NCI-H526 treated with DMSO at 0.1 percent for 48 hours (cell line): ENCODE measurements at regions not wholly inside any gene's neighbourhood (a gene's known extent, or its start where the extent isn't known, plus 50 kb on each side); places are given as distances from the start of the nearest gene placed in this dataset.
"Not testable (repeated sequence)": the region's sequence is repeated elsewhere in the genome, so short reads cannot be mapped to it uniquely, and the experiment has no call there.

Experiments
- DNase-seq: peaks from one replicate; lab custom pipeline; 2025; lab: John Stamatoyannopoulos, UW

DNA sequence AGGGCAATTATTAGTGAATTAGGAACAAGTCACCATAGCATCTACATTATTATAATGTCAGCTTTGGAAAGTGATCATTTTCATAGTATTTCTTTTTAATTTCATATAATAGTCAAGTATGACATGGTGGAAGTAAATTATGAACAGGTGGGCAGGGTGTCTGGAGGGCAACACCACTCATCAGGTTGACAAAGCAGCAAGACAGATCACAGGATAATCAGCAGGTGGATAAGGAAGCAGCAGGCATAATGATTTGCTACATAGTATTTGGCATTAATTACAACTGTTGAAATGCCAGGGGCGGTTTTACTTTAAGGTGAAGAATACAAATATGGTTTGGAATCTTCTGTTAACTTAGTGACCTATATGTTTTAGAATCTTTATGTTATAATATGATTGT lies 1342.2 kb downstream of the PLA2G4A start:
- DNase-seq, result no peak

DNA sequence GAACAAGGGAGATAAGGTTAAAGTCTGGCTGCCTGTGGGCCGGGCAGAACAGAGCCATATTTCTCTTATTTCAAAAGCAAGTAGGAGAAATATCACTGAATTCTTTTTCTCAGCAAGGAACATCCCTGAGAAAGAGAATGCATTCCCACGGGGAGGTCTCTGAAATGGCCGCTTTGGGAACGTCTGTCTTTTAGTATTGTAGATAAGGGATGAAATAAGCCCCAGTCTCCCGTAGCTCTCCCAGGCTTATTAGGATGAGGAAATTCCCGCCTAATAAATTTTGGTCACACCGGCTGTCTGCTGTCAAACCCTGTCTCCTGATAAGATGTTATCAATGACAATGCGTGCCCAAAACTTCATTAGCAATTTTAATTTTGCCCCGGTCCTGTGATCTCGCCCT lies 1353.3 kb downstream of the PLA2G4A start:
- DNase-seq, result not testable (repeated sequence)

DNA sequence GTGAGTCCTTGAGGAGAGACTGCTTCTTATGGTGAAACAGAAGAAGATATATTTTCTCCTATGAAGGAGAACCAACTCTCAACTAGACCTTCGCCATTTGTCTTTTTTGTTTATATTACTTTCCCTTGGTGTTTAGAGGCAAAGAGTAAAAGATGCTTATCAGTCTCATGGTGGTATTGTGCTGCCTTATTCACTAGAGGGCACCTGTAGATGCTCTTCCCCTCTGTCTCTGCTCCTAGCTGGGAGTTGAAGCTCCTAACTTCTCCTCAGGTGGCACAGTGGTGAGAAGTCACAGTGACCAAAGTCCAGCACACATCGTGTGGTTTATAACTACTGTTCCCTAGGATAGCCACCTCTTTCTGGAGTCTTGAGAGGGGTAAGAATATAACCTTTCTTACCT lies 1359.6 kb downstream of the PLA2G4A start:
- no peak for DNase-seq

DNA sequence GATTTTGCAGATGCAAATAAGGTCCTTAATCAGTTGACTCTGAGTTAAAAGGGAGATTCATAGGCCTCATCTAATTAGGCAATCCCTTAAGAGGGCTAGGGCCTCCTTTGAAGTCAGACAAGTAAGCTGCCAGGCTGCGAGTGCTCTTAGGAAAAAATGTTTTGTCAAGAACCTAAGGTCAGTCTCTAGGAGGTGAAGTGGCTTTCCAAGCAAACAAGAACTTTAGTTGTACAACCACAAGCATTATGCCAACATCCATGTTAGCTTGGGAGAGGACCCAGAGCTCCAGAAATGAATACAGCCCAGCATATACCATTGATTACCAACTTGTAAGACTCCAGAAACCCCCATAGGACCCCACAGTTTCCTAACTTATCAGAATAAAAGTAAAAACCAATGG lies 1366.2 kb downstream of the PLA2G4A start:
- no peak for DNase-seq

DNA sequence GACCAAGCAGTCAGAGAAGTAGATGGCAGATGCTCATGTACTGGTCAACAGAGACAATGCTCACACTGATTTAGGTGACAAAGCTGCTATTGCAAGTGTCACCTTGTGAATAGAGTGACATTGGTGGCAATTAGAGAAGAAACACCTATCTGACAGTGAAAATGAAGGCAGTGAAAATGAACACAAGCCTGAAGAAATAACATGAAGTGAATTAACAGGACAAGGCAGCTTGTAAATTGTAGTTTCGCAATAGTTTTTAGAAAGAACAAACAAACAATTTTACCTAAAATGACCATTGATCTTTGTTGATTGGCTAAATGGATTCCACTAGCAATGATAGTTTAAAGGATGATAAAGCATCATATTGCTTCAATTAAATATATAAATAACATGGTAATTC lies 1389.5 kb downstream of the PLA2G4A start:
- DNase-seq, result no peak

DNA sequence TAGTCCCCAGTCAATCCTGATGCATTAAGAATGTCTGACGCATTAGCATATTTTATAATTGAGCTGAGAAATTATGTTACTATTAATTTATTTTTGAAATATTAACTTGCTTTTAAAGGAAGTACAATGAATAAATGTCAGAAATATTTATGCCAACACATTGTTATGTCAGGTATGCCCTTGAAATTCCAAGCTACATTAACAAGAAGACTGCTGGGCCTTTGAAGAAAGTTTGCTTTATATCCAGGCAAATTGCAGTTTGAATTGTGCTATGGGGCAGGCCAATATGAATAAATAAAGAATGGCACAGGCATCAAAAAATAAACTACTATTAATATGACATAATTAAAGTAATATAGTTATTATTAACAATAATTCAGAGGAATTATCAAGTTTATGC lies 1391.3 kb downstream of the PLA2G4A start:
- DNase-seq, result no peak

DNA sequence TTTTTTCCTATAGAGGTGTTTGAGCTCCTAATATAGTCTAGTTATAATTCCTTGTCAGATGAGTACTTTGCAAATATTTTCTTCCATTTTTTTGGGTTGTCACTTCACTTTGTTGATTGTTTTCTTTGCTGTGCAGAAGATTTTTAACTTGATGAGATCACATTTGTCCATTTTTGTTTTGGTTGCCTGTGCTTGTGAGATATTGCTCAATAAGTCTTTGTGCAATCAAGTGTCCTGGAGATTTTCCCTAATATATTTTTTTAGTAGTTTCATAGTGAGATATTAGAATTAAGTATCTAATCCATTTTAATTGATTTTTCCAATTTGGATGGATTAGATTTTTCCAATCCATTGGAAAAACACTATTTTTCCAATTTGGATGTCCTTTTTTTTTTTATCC lies 1395.5 kb downstream of the PLA2G4A start:
- no peak for DNase-seq

DNA sequence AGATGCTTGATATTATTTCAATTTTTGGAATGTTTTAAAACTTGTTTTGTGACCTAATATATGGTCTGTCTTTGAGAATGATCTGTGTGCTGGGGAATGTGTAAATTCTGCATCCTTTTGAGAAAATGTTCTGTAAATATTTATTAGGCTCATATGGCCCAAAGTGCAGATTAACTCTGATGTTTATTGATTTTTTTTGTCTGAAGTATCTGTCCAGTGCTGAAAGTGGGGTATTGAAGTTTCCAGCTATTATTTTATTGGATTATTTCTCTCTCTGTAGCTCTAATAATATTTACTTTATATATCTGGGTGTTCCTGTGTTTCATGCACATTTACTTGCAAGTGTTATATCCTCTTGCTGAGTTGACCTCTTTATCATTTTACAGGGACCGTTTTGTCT lies 1397.2 kb downstream of the PLA2G4A start:
- no peak for DNase-seq

DNA sequence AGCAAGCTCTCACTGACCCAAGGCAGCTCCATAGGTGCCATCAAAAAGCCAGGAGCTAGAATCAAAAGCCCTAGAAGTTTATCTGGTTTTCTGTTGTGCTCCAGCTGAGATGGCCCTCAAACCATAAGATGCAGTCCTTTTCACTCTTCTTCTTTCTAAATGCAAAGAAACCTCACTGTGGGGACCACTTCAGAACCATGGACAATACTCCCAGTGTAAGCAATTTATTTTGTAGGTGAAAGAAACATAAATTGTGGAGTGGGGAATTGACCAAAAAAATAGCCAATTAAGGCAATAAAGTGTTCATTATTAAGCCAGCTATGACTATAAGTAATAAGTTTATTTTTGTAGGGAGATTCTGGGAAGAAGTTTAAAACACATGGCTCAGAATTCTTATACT lies 1399.9 kb downstream of the PLA2G4A start:
- no peak for DNase-seq

DNA sequence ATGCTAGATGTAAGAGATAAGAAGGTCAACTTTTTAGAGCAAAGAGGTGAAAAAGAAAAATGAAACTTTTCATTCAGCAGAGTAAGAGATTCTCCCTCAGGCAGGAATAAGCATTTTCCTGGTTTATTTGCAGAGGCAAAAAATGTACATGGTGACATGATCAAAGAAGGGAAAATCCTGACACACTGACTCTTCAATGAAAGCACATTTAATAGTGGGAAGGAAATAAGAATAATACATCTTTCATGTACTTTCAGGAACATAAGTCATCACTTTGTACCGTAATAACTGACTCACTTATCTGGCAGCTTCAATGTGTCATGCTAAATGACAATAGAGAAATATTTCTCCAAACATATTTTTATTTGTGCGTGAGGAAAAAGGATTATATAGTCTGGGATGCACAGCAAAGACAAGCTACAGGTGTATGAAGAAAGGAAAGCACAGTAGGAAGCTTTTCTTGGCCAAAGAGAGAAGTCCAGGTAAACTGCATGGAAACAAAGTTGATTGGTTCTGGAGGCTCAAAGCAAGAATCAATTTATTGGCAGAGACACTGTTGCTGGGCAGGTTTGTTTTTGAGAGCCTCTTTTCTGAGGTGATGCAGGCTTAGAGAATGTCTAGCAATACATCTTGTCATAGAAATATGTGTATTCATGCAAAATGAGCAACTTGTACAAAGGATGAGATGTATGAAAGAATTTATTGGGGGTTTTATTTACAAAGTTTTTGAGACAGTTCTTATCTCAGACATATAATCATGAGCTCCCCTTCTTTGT lies 1409.0 kb downstream of the PLA2G4A start:
- no peak for DNase-seq

DNA sequence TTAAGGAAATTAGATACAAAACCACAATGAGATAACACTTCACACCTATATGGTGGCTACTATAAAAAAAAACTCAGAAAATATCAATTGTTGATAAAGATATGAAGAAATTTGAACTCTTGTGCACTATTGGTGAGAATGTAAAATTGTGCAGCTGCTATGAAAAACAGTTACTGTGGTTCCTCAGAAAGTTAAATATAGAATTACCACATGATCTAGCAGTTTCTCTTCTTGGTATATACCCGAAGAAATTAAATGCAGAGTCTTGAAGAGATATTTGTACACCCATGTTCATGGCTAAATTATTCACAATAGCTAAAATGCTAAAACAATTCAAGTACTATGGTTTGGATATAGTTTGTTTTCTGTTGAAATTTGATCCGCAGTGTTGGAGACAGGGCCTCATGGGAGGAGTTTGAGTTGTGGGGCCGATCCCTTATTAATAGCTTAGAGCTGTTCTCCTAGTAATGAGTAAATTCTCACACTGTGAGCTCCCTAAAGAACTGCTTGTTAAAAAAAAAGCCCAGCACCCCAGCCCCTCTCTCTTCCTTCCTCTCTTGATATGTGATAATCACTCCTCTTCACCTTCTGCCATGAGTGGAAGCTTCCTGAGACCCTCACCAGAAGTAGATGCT lies 1412.1 kb downstream of the PLA2G4A start:
- no peak for DNase-seq

DNA sequence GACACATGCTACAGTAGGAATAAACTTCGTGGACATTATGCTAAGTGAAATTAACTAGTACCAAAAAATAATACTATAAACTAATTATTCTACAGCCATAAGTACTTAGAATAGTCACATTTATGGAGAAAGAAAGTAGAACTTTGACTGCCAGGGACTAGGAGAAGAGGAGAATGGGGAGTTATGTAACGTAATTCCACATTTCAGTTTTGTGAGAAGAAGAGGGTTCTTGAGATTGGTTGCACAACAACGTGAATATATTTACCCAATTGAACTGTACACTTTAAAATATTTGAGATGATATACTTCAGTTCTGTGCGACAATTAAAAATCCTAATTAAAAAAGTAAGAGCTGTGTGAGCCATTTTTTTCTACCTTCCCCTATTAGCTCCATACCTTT lies 1412.9 kb downstream of the PLA2G4A start:
- DNase-seq, result no peak

DNA sequence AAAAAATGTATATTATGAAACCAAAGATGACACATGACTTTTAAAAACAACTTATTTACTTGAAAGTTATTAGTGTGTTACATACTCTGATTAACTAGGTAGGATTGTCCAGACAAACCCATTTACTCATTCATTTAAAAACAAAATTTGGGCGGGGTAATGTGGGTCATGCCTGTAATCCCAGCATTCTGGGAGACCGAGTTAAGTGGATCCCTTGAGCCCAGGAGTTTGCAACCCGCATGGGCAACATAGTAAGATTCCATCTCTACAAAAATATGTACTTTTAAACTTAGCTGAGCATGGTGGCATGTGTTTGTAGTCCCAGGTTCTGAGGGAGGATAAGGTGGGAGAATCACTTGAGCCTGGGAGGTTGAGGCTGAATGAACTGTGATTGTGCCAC lies 1414.7 kb downstream of the PLA2G4A start:
- DNase-seq, result no peak

DNA sequence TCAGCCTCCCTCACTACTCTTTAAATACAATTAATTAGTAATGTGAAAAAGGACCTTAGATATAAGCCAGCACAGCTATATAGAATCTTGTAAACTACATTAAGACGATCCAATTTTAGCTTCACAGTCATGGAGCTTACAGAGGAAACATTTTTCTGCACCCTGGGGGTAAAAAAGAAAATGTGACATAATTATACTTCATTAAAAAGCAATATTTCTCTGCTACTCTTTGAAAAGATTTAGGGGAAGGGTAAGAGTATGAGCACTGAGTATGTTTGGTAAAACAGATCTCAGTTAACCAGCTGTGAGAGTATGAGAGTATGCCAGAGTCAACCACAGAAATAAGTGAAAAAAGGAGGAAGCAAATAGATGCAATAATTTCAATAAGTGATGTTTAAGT lies 1415.9 kb downstream of the PLA2G4A start:
- no peak for DNase-seq

DNA sequence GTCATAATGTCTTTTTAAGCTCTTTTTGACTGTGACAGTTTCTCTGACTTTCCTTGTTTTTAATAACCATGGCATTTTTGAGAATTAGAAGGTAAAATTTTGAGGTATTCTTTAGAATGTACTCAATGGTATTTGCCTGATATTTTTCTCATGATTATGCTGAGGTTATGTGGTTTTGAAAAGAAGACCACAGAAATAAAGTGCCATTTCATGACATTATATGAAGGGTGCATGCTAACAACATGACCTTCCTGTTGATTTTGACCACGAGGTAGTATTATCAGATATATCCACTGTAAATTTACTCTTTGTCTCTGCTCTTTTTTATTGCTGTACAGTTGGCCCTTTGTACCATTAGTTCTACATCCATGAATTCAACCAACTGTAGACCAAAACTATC lies 1418.5 kb downstream of the PLA2G4A start:
- DNase-seq, result no peak

DNA sequence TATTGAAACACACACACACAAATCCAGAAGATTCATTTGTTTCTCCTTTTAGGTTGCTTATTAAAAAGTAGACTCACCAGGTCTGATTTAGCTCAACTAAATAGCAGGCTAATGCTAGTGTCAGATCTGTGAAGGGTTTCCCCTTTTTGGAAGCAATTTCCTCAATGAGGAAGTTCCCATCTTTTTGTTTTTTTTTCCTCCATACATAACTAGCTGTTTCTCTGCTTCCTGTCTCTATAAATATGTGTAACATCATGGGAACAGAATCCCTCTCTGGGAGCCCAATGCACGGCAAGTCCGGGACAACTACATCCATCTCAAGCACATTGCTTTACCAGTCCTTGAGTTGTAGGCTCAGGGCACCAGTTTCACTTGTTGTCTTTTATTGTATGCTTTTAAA lies 1421.1 kb downstream of the PLA2G4A start:
- DNase-seq, result no peak

DNA sequence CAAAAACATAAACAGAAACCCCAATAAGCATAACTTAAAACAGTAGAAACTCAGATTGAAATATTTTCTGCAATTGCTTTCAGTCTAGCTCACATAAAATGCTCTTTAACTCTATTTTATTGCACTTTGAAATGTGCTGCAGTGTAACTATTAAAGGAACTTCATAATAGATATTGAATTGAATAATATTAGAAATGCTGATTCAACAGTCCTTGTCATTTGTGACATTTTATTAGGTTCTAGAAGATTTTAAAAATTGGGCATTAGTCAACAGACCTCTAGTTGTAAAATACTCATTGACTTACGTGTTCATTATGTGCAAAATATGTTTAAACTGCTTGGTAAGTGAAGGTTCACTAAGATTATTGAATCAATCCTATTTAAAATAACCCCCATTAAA lies 1422.3 kb downstream of the PLA2G4A start:
- no peak for DNase-seq

DNA sequence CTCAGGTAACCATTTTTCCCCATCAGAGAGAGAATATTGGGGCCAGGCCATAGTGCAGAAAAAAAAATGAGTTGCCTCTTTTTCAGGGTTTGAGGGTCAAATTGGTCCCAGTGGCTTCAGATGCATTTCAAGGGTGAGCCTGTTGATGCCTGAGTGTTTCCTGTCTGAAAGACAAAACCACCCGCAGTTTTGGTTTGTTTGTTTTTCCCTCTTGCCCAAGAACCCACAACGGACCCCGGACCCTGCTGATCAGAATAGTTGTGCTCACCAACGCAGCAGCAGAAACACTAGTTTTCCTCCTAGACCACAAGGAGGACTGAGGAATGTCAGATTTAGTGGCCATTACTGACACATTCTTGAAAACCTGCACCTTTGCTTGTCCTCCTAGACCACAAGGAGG lies 1433.1 kb downstream of the PLA2G4A start:
- DNase-seq, result no peak

DNA sequence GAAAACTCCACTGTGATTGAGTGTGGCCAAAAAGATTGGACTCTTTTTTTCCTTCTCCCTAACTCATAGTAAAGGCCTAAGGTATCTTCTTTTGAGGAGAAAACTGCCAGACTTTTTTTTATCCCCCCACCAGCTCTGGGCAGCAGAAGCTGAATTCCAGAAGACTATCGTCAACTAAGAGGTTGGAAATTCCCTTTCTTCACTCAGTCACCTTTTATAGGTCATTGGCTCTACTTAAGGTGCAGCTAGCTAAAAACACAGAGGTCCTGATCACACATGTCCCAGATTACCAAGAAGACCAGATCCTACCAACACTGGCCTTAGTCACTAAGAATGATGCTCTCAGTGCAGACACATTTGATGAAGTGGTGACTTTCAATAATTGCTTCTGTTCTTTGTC lies 1441.2 kb downstream of the PLA2G4A start:
- DNase-seq, result no peak

DNA sequence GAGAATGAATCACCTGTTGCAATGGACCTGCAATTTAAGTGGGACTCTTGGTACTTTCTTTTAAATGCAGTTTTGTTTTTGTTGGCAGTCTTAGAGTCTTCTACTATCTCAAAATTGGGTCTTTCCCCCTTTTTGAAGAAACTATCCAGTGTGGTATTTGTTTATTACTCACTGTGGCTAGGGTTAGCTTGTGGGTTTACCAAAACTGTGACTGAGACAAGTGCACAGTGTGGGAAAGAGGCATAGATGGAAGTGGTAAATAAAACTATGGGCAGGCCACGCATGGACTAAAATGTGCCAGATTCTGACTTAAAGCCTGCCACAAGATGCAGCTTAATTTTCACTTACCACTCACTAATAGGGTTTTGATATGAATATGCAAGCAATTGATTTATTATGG lies 1441.7 kb downstream of the PLA2G4A start:
- no peak for DNase-seq

DNA sequence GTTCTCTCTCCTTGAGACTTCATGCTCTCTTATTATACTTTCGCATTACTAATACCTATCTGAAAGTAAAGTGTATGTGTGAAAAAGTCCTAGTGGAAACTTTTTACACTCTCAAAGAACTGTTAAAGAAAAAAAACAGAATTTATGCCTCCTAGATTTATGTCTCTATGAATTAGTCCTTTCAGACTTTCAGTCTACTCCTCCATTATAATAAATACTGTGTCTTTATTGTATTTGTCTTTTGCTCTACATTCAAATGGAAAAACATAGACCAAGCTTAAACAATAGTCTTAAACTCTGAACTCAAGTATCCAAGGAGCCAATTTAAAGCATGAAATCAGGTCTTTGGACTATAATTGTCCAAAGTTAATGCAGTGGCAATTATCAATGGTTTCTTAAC lies 1449.0 kb downstream of the PLA2G4A start:
- no peak for DNase-seq

DNA sequence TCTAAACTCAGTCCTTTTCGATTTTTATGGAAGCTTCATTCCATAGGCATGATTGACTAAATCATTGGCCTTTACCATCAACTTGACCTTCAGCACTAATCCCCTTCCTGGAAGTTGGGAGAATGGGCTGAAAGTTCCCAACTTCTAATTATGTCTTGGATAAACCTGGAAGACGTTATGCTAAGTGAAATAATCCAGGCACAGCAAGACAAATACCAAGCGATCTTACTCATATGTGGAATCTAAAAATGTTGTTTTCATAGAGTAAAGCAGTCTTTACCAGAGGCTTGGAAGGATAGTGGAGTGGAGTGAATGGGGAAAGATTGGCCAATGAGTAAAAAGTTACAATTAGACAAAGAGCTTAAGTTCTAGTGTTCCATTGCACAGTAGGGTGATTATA lies 1453.2 kb downstream of the PLA2G4A start:
- DNase-seq, result no peak

DNA sequence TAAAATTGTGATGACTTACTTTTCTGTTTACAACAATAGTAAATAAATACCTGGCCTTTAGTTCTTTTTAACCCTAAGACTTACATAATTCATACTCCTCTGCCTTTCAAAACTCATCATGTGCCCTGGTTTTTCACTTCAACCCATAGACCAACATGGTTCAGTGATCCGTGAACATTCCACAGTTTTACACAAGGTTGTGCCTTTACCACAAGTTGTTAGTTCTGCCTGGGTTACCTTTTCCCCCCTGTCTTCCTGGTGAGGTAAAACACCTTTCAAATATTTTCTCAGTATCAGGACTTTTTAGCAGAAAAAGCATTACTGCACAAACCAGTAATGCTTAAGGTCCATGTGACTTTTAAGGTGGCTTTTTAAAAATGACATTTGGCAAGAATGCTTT lies 1466.4 kb downstream of the PLA2G4A start:
- DNase-seq, result no peak

DNA sequence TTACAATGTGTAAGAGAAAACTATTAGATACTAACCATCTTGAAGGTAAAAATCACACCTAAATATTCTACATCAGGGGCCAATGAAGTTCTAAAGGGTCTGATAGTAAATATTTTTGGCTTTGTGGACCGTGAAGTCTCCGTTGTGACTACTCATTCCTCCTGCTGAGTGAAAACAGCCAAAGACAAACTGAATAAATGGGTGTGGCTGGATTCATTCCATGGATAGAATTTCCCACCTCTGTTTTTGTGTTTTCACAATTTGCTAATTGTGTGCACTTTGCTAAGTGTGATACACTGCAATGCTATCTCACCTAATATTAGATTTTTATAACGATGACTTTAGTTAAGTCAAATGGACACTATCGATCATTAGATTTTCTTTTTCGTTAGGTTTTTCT lies 1474.0 kb downstream of the PLA2G4A start:
- DNase-seq, result no peak
